ENCODE measurements at regions not wholly inside any gene's neighbourhood (a gene's known extent, or its start where the extent isn't known, plus 50 kb on each side); places are given as distances from the start of the nearest gene placed in this dataset.
A peak's percentile ranks its signal among the peaks of the same experiment; 100 is the strongest.

DNA sequence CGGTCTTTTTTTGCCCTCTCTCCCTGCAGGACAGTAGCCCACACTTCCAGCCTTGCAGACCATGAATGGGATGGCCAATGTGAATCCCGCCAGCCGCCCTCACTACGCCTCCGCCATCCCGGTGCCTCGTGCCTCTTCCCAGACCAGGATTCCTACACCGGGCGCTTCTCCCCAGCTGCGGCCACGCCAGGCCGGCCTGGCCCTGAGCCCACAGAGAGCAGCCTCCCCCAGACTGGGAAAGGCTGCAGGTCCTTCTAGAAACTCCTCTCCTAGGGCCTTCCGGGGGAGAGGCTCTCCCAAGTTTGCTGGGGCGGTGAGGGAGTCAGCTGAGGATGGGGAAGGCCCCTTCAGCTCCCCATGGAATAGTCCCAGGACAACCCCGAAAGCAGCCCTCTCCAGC is 83.9 kb downstream of the NAV1 start:
- Histone ChIP-seq H3K9me3 (ENCODE audit: control insufficient read depth, low read length) (no peaks in the 10 kb centered on the region), H3K27ac (ENCODE audit: low read length, poor library complexity, severe bottlenecking) (no peak overlapping the region), H3K27me3 (ENCODE audit: control insufficient read depth in 1 of 2, insufficient read depth in 1 of 2, low read length in 2 of 2) (no peaks in the 10 kb centered on the region), H2BK120ac (ENCODE audit: low read depth, low read length) (peak overlapping the region; percentile 29), H2AFZ (ENCODE audit: low read depth, low read length) (no peak overlapping the region), H3K4me1 (ENCODE audit: control insufficient read depth, insufficient read depth, low read depth, low read length) (peaks cover 16% of the 10 kb centered on the region), H3K4me3 (ENCODE audit: insufficient read depth in 1 of 2, low read depth in 1 of 2, low read length in 2 of 2) (no peak overlapping the region), H2BK15ac (ENCODE audit: low read depth, poor library complexity, severe bottlenecking) (peak overlapping the region; percentile 67), H3K36me3 (ENCODE audit: control insufficient read depth in 1 of 2, insufficient read depth in 2 of 2, low read depth in 1 of 2, low read length in 2 of 2) (peaks cover 11 to 13% of the 10 kb centered on the region in 2 experiments), H3K79me1 (replicated peaks; ENCODE audit: low read length, poor library complexity, severe bottlenecking) (peaks cover 40% of the 10 kb centered on the region), H3K4me2 (ENCODE audit: low read length, poor library complexity, severe bottlenecking) (no peak overlapping the region), H3K23ac (ENCODE audit: low read length in 2 of 2) (no peak overlapping the region), H3K4ac (ENCODE audit: low read depth in 1 of 2, low read length in 2 of 2) (peak overlapping the region; percentile 35 to 84), H3K18ac (ENCODE audit: low read depth in 1 of 2, low read length in 2 of 2) (peak overlapping the region; percentile 61 to 81), H2BK12ac (ENCODE audit: low read length in 2 of 2) (peak overlapping the region; percentile 12 to 51), H3K14ac (ENCODE audit: low read length in 2 of 2) (peak overlapping the region in 1 of 2 experiments; percentile 11), H3K9ac (ENCODE audit: low read length) (no peak overlapping the region), H4K91ac (ENCODE audit: low read length) (peak overlapping the region; percentile 58), H4K8ac (ENCODE audit: low read length) (no peak overlapping the region), H2AK5ac (ENCODE audit: low read length, severe bottlenecking) (no peak overlapping the region), H2BK5ac (ENCODE audit: low read depth, low read length, poor library complexity, severe bottlenecking) (no peak overlapping the region)
- WGBS = 99% methylated on average over 15 of the region's 15 CpGs
- no peak for DNase-seq

GRCh38 chr1:201624741-201625225 is 85.9 kb downstream of the NAV1 start:
- Histone ChIP-seq H2BK12ac (ENCODE audit: low read length in 2 of 2) (no peak overlapping the region), H3K9ac (ENCODE audit: low read length) (peak overlapping the region; percentile 23), H2BK15ac (ENCODE audit: low read depth, poor library complexity, severe bottlenecking) (peak overlapping the region; percentile 68), H3K18ac (ENCODE audit: low read depth in 1 of 2, low read length in 2 of 2) (no peak overlapping the region), H3K9me3 (ENCODE audit: control insufficient read depth, low read length) (no peaks in the 10 kb centered on the region), H4K8ac (ENCODE audit: low read length) (no peak overlapping the region), H2BK120ac (ENCODE audit: low read depth, low read length) (no peak overlapping the region), H3K27ac (ENCODE audit: low read length, poor library complexity, severe bottlenecking) (peak overlapping the region; percentile 70), H2AFZ (ENCODE audit: low read depth, low read length) (no peak overlapping the region), H2BK5ac (ENCODE audit: low read depth, low read length, poor library complexity, severe bottlenecking) (no peak overlapping the region), H3K36me3 (ENCODE audit: control insufficient read depth in 1 of 2, insufficient read depth in 2 of 2, low read depth in 1 of 2, low read length in 2 of 2) (peaks cover 25 to 28% of the 10 kb centered on the region in 2 experiments), H3K4me1 (ENCODE audit: control insufficient read depth, insufficient read depth, low read depth, low read length) (peaks cover 15% of the 10 kb centered on the region), H3K27me3 (ENCODE audit: control insufficient read depth in 1 of 2, insufficient read depth in 1 of 2, low read length in 2 of 2) (no peaks in the 10 kb centered on the region), H3K4me3 (ENCODE audit: insufficient read depth in 1 of 2, low read depth in 1 of 2, low read length in 2 of 2) (no peak overlapping the region), H3K4me2 (ENCODE audit: low read length, poor library complexity, severe bottlenecking) (no peak overlapping the region), H3K79me1 (replicated peaks; ENCODE audit: low read length, poor library complexity, severe bottlenecking) (peaks cover 43% of the 10 kb centered on the region), H2AK5ac (ENCODE audit: low read length, severe bottlenecking) (no peak overlapping the region), H3K23ac (ENCODE audit: low read length in 2 of 2) (no peak overlapping the region), H4K91ac (ENCODE audit: low read length) (no peak overlapping the region), H3K4ac (ENCODE audit: low read depth in 1 of 2, low read length in 2 of 2) (no peak overlapping the region), H3K14ac (ENCODE audit: low read length in 2 of 2) (no peak overlapping the region)
- WGBS = 55% methylated on average over 3 of the region's 4 CpGs
- no peak for DNase-seq

GRCh38 chr1:201625226-201625761 is 86.4 kb downstream of the NAV1 start:
- no peak overlapping the region for H3K4ac ChIP-seq (ENCODE audit: low read depth in 1 of 2, low read length in 2 of 2)
- H3K4me1 ChIP-seq (ENCODE audit: control insufficient read depth, insufficient read depth, low read depth, low read length) = peaks cover 16% of the 10 kb centered on the region
- DNase-seq = peak; percentile 98
- no peak overlapping the region for H2AK5ac ChIP-seq (ENCODE audit: low read length, severe bottlenecking)
- H3K18ac ChIP-seq (ENCODE audit: low read depth in 1 of 2, low read length in 2 of 2) = no peak overlapping the region
- no peak overlapping the region for H2BK15ac ChIP-seq (ENCODE audit: low read depth, poor library complexity, severe bottlenecking)
- H2AFZ ChIP-seq (ENCODE audit: low read depth, low read length) = no peak overlapping the region
- H3K23ac ChIP-seq (ENCODE audit: low read length in 2 of 2) = no peak overlapping the region
- no peak overlapping the region for H4K8ac ChIP-seq (ENCODE audit: low read length)
- no peaks in the 10 kb centered on the region for H3K9me3 ChIP-seq (ENCODE audit: control insufficient read depth, low read length)
- no peak overlapping the region for H2BK12ac ChIP-seq (ENCODE audit: low read length in 2 of 2)
- peak overlapping the region; percentile 77 for H3K9ac ChIP-seq (ENCODE audit: low read length)
- peak overlapping the region in 1 of 2 experiments; percentile 4 for H3K4me3 ChIP-seq (ENCODE audit: insufficient read depth in 1 of 2, low read depth in 1 of 2, low read length in 2 of 2)
- no peak overlapping the region for H2BK5ac ChIP-seq (ENCODE audit: low read depth, low read length, poor library complexity, severe bottlenecking)
- no peaks in the 10 kb centered on the region for H3K27me3 ChIP-seq (ENCODE audit: control insufficient read depth in 1 of 2, insufficient read depth in 1 of 2, low read length in 2 of 2)
- peaks cover 46% of the 10 kb centered on the region for H3K79me1 ChIP-seq (replicated peaks; ENCODE audit: low read length, poor library complexity, severe bottlenecking)
- no peak overlapping the region for H2BK120ac ChIP-seq (ENCODE audit: low read depth, low read length)
- no peak overlapping the region for H3K14ac ChIP-seq (ENCODE audit: low read length in 2 of 2)
- H3K27ac ChIP-seq (ENCODE audit: low read length, poor library complexity, severe bottlenecking) = peak overlapping the region; percentile 70
- H3K4me2 ChIP-seq (ENCODE audit: low read length, poor library complexity, severe bottlenecking) = no peak overlapping the region
- H3K36me3 ChIP-seq (ENCODE audit: control insufficient read depth in 1 of 2, insufficient read depth in 2 of 2, low read depth in 1 of 2, low read length in 2 of 2) = peaks cover 30% of the 10 kb centered on the region in 2 experiments
- no peak overlapping the region for H4K91ac ChIP-seq (ENCODE audit: low read length)
- 4% methylated on average over 3 of the region's 3 CpGs for WGBS

DNA sequence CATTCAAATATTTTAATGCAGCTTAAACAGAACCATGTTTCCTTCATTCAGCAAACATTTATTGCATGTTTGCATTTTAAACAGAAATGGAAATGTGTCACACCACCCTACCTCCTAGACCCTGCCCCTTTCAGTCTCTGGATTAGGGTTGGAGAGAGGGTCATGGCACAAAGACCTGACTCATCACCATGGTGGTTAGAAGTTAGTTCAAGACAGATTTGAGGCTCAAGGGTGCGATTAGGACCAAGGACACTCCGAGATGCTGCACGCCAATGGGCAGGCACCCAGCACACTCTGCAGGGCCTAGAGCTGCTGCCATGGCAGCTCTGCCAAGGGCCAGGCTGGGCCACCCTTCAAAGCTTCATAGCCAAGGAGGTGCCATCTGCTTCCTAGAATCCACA is 86.9 kb downstream of the NAV1 start:
- peak overlapping the region; percentile 77 for H3K9ac ChIP-seq (ENCODE audit: low read length)
- H3K4me2 ChIP-seq (ENCODE audit: low read length, poor library complexity, severe bottlenecking) = no peak overlapping the region
- no peak overlapping the region for H3K23ac ChIP-seq (ENCODE audit: low read length in 2 of 2)

More for the DNA sequence above, 86.9 kb downstream of the NAV1 start:
- Histone ChIP-seq H2AFZ (ENCODE audit: low read depth, low read length) (no peak overlapping the region), H3K79me1 (replicated peaks; ENCODE audit: low read length, poor library complexity, severe bottlenecking) (peaks cover 46% of the 10 kb centered on the region), H4K8ac (ENCODE audit: low read length) (peak overlapping the region; percentile 86), H3K4me3 (ENCODE audit: insufficient read depth in 1 of 2, low read depth in 1 of 2, low read length in 2 of 2) (peak overlapping the region in 1 of 2 experiments; percentile 4), H3K9me3 (ENCODE audit: control insufficient read depth, low read length) (no peaks in the 10 kb centered on the region), H3K4me1 (ENCODE audit: control insufficient read depth, insufficient read depth, low read depth, low read length) (peaks cover 18% of the 10 kb centered on the region), H3K27me3 (ENCODE audit: control insufficient read depth in 1 of 2, insufficient read depth in 1 of 2, low read length in 2 of 2) (no peaks in the 10 kb centered on the region), H2AK5ac (ENCODE audit: low read length, severe bottlenecking) (no peak overlapping the region), H3K4ac (ENCODE audit: low read depth in 1 of 2, low read length in 2 of 2) (peak overlapping the region; percentile 55 to 93), H2BK5ac (ENCODE audit: low read depth, low read length, poor library complexity, severe bottlenecking) (no peak overlapping the region), H3K18ac (ENCODE audit: low read depth in 1 of 2, low read length in 2 of 2) (peak overlapping the region; percentile 47 to 90), H3K36me3 (ENCODE audit: control insufficient read depth in 1 of 2, insufficient read depth in 2 of 2, low read depth in 1 of 2, low read length in 2 of 2) (peaks cover 33 to 35% of the 10 kb centered on the region in 2 experiments), H3K14ac (ENCODE audit: low read length in 2 of 2) (peak overlapping the region in 1 of 2 experiments; percentile 91), H2BK120ac (ENCODE audit: low read depth, low read length) (no peak overlapping the region), H4K91ac (ENCODE audit: low read length) (peak overlapping the region; percentile 95), H3K27ac (ENCODE audit: low read length, poor library complexity, severe bottlenecking) (peak overlapping the region; percentile 70), H2BK15ac (ENCODE audit: low read depth, poor library complexity, severe bottlenecking) (no peak overlapping the region), H2BK12ac (ENCODE audit: low read length in 2 of 2) (peak overlapping the region; percentile 71 to 93)
- peak; percentile 52 for DNase-seq
- WGBS = 66% methylated on average over 3 of the region's 3 CpGs

Data from mesenchymal stem cell (in vitro differentiated cells and primary cell).